Heart right ventricle (tissue), 16 donors: ENCODE measurements at regions not wholly inside any gene's neighbourhood (a gene's known extent, or its start where the extent isn't known, plus 50 kb on each side); places are given as distances from the start of the nearest gene placed in this dataset.

ENCODE experiments used
- ATAC-seq, 8 donors: fragments of 200-7000 bp; cut with Tn5 transposase; one replicate each; pipeline ENCODE4 v1.9.1; 2020; ENCODE audit warnings: mild to moderate bottlenecking in 8 of 8, moderate library complexity in 8 of 8, moderate number of reproducible peaks in 1 of 8
- DNase-seq, 2 donors: peaks; one replicate each; pipeline ENCODE4 v3.0.0-alpha.2; 2020
- H3K27ac ChIP-seq, 10 donors: fragments of 200-600 bp; sonication (generic) in 2 of 10; one replicate each; pipeline versions ENCODE4 v1.5.0 to v1.8.0; 2020 to 2022; ENCODE audit warnings: mild to moderate bottlenecking in 3 of 10
- H3K27me3 ChIP-seq, 7 donors: fragments of 200-600 bp; one replicate each; pipeline ENCODE4 v1.8.0; 2021 to 2022; ENCODE audit warnings: mild to moderate bottlenecking in 2 of 7
- H3K36me3 ChIP-seq, 9 donors: fragments of 200-600 bp; sonication (generic) in 1 of 9; one replicate each; pipeline versions ENCODE4 v1.5.0 to v1.8.0; 2020 to 2022; ENCODE audit warnings: mild to moderate bottlenecking in 2 of 9
- H3K4me1 ChIP-seq, 9 donors: fragments of 200-600 bp; sonication (generic) in 1 of 9; one replicate each; pipeline versions ENCODE4 v1.5.0 to v1.8.0; 2020 to 2022; ENCODE audit warnings: mild to moderate bottlenecking in 4 of 9
- H3K4me3 ChIP-seq, 10 donors: fragments of 200-600 bp; sonication (generic) in 2 of 10; one replicate each; pipeline versions ENCODE4 v1.5.0 to v1.8.0; 2020 to 2022; ENCODE audit warnings: mild to moderate bottlenecking in 7 of 10, moderate library complexity in 2 of 10
- H3K9me3 ChIP-seq, 11 donors: fragments of 200-600 bp in 10 of 11; sonication (generic) in 2 of 11; one replicate each; pipeline versions ENCODE4 v1.5.0 to v1.8.0; 2013 to 2022; ENCODE audit warnings: mild to moderate bottlenecking in 2 of 11, control low read depth in 1 of 11, moderate library complexity in 1 of 11
- WGBS, 2 donors: extraction: QIAGEN DNeasy Blood & Tissue Kit; methylation state at CpG; one replicate each; pipeline ENCODE4 v1.1.7; 2013; ENCODE audit warnings: inconsistent platforms in 1 of 2; 5-methylcytosine and 5-hydroxymethylcytosine counted together
- intact Hi-C, 10 donors: fragments of 100-400 bp; cut with DNase I; formaldehyde crosslinking; loops; one replicate each; pipeline versions ENCODE4 v1.11.1 to v1.14.2; 2022
- TF ChIP-seq, protein P1 (sequence below), 9 donors: fragments of 200-600 bp; sonication (generic) in 2 of 9; IDR thresholded peaks; one replicate each; pipeline versions ENCODE4 v1.5.0 to v1.8.0; 2021 to 2022; ENCODE audit warnings: antibody characterized with exemption in 9 of 9, mild to moderate bottlenecking in 5 of 9, moderate library complexity in 1 of 9
- donor health status: Arrhythmogenic right ventricular cardiomyopathy.
- donor health status: ischemic (EF 13 %, LVEDD 7.1; RV severe dilation, severe dysfunction).
- donor health status: healthy with polysubstance abuse.
- donor health status: DM: no; HTN: yes; CAD: no.
- donor health status: DM: no; HTN: no; CAD: no.
- donor health status: ischemic (EF 25% LVEDD 6.9; RV normal size, moderate dysfunction).
- donor health status: ischemic (EF 25% LVEDD 5.7; RV mildly dilated, moderate dysfunction).
- donor health status: healthy.
- donor health status: DM: yes; HTN: yes; CAD: no.
- donor health status: Ischemic cardiomyopathy.
- donor health status: ischemic (EF 35%, LVEDD 5.7; RV mildly dilated, moderate dysfunction).
- donor health status: nonischemic (EF 11% LVEDD 7.7; RV severe dilation, severe dysfunction).
- donor health status: DM: yes; HTN: yes; CAD: no.
- donor health status: PGD.
- donor health status: ischemic (EF 29% LVEDD 5.4; RV normal size, mild dysfunction).
- donor health status: nonischemic (EF 23%, LVEDD 6.1; RV moderate dilation, normal function).

DNA sequence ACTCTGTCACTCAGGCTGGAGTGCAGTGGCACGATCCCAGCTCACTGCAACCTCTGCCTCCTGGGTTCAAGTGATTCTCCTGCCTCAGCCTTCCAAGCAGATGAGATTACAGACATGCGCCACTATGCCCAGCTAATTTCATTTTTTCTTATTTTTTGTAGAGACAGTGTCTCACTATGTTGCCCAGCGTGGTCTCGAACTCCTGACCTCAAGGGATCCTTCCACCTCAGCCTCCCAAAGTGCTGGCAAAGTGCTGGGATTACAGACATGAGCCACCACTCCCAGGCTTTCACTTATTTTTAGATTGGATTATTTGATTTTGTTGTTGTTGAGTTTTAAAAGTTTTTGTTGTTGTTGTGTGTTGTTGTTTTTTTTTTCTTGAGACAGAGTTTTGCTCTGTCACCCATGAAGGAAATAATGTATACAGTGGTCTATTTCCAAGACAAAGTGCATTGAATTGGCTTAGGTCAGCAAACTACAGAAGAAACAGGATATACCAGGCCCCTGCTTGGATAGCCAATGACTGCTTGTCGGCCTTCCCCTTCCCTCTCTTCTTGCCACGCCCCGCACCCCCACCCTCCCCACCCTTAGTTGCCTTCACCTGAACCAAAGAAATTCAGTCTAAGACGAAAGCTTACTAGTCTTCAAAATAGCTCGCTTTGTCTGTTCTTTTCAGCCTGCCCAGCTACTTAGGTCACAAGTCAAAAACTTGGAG lies 91.8 kb upstream of the CLDN5 start:
- WGBS, 2 donors: 84 to 86% methylated on average over 9 of the region's 9 CpGs
- Histone ChIP-seq H3K9me3 (no peaks in the 10 kb centered on the region), H3K36me3 (no peaks in the 10 kb centered on the region), H3K27me3 (peaks cover 0 to 20% (median 8%) of the 10 kb centered on the region in 7 donors), H3K4me3 (no peak overlapping the region), H3K27ac (no peak overlapping the region), H3K4me1 (peaks cover 0 to 9% (median 5%) of the 10 kb centered on the region in 9 donors)
- ATAC-seq (no peak), DNase-seq (no peak)
- intact Hi-C loops: loop anchor here in 1 of 10 donors (5.0 kb wide), 1 partner anchor 39 kb away; no protein-coding TSS in a partner anchor
- TF ChIP-seq, protein P1, sequence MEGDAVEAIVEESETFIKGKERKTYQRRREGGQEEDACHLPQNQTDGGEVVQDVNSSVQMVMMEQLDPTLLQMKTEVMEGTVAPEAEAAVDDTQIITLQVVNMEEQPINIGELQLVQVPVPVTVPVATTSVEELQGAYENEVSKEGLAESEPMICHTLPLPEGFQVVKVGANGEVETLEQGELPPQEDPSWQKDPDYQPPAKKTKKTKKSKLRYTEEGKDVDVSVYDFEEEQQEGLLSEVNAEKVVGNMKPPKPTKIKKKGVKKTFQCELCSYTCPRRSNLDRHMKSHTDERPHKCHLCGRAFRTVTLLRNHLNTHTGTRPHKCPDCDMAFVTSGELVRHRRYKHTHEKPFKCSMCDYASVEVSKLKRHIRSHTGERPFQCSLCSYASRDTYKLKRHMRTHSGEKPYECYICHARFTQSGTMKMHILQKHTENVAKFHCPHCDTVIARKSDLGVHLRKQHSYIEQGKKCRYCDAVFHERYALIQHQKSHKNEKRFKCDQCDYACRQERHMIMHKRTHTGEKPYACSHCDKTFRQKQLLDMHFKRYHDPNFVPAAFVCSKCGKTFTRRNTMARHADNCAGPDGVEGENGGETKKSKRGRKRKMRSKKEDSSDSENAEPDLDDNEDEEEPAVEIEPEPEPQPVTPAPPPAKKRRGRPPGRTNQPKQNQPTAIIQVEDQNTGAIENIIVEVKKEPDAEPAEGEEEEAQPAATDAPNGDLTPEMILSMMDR (IDR thresholded peaks at IDR 0.05): no peak

- Histone ChIP-seq H3K27ac (no peak overlapping the region), H3K4me3 (no peak overlapping the region), H3K27me3 (peaks cover 0 to 19% (median 8%) of the 10 kb centered on the region in 7 donors), H3K4me1 (peaks cover 4 to 24% (median 12%) of the 10 kb centered on the region in 9 donors), H3K36me3 (no peaks in the 10 kb centered on the region), H3K9me3 (no peaks in the 10 kb centered on the region)
- TF ChIP-seq, protein P1 (IDR thresholded peaks at IDR 0.05): no peak
- DNase-seq (no peak), ATAC-seq (no peak)
- 60 to 61% methylated on average over 8 of the region's 8 CpGs for WGBS, 2 donors
- intact Hi-C loops: loop anchor here in 5 of 10 donors (5.0 to 10.0 kb wide), 4 partner anchors 42 to 475 kb away; partner anchors contain the start of genes CLDN5 (in 3 of the 5) and ESS2 (in 1 of the 5)
These were observed 94.9 kb upstream of the SEPTIN5 start for GRCh38 chr22:19619144-19620009.

- Histone ChIP-seq H3K36me3 (no peaks in the 10 kb centered on the region), H3K27ac (peak overlapping the region; percentile 6 to 80 (median 30)), H3K4me3 (peak overlapping the region in 1 of 10 donors; percentile 17), H3K27me3 (peaks cover 0 to 12% (median 8%) of the 10 kb centered on the region in 7 donors), H3K9me3 (no peaks in the 10 kb centered on the region), H3K4me1 (peaks cover 4 to 24% (median 12%) of the 10 kb centered on the region in 9 donors)
- peak; percentile 34 to 86 (median 55) for ATAC-seq
- TF ChIP-seq, protein P1 (IDR thresholded peaks at IDR 0.05): no peak
- intact Hi-C loops: loop anchor here in 5 of 10 donors (1.0 to 10.0 kb wide), 5 partner anchors 44 to 476 kb away; partner anchors contain the start of genes CLDN5 (in 3 of the 5) and ESS2 (in 1 of the 5)
- no peak for DNase-seq
- WGBS, 2 donors: 46 to 50% methylated on average over 21 of the region's 21 CpGs
These were observed 93.4 kb upstream of the SEPTIN5 start for GRCh38 chr22:19620742-19621371.
